ENCODE measurements at regions not wholly inside any gene's neighbourhood (a gene's known extent, or its start where the extent isn't known, plus 50 kb on each side); places are given as distances from the start of the nearest gene placed in this dataset.

- Mint-ChIP-seq H3K4me3 (peak overlapping the region; percentile 71), H3K27ac (peak overlapping the region; percentile 32), H3K27me3 (no peaks in the 10 kb centered on the region), H3K9me3 (no peaks in the 10 kb centered on the region), H3K4me1 (ENCODE audit: low read depth) (peaks cover 47% of the 10 kb centered on the region), H3K36me3 (ENCODE audit: low read depth) (no peaks in the 10 kb centered on the region)
- no peak for TF ChIP-seq CTCF (IDR thresholded peaks at IDR 0.05)
- Histone ChIP-seq H3K27ac (ENCODE audit: low read depth in 1 of 2, low read length in 2 of 2) (no peak overlapping the region), H3K4me1 (ENCODE audit: insufficient read depth, low read length) (no peaks in the 10 kb centered on the region), H3K4me3 (ENCODE audit: low read length) (no peak overlapping the region), H3K9me3 (ENCODE audit: control insufficient read depth in 1 of 2, insufficient read depth in 1 of 2, low read length in 2 of 2) (peaks cover 0 to 2% of the 10 kb centered on the region in 2 experiments), H3K27me3 (ENCODE audit: control insufficient read depth in 1 of 2, insufficient read depth in 2 of 2, low read length in 2 of 2) (no peaks in the 10 kb centered on the region), H3K36me3 (ENCODE audit: insufficient read depth, low read length) (no peaks in the 10 kb centered on the region)
- no peak for ATAC-seq (ENCODE audit: poor library complexity)
- ChIA-PET CTCF (no interaction called here), POLR2A (interaction anchor here (0.9 to 2.4 kb wide), 3 partner anchors 9 to 734 kb away, joined by 3 to 14 read pairs (median 10); partner anchors contain the start of gene CAND1)
- intact Hi-C loops (cut with DNase I, micrococcal nuclease): loop anchor here in 1 of 2 experiments (10.0 kb wide), 1 partner anchor 364 kb away; the partner anchor contains the start of gene CAND1
- no peak for DNase-seq
These were observed 221.7 kb upstream of the GRIP1 start for GRCh38 chr12:66900616-66901015.

- H3K27ac Mint-ChIP-seq: peak overlapping the region; percentile 32
- peaks cover 0 to 2% of the 10 kb centered on the region in 2 experiments for H3K9me3 ChIP-seq (ENCODE audit: control insufficient read depth in 1 of 2, insufficient read depth in 1 of 2, low read length in 2 of 2)
- DNase-seq (peak in 4 of 14 experiments; percentile 12 to 43 (median 22)), ATAC-seq (ENCODE audit: poor library complexity) (peak; percentile 41)
- peaks cover 47% of the 10 kb centered on the region for H3K4me1 Mint-ChIP-seq (ENCODE audit: low read depth)
- intact Hi-C loops (cut with DNase I, micrococcal nuclease): loop anchor here in 1 of 2 experiments (10.0 kb wide), 1 partner anchor 363 kb away; the partner anchor contains the start of gene CAND1
- H3K4me1 ChIP-seq (ENCODE audit: insufficient read depth, low read length): no peaks in the 10 kb centered on the region
- H3K27me3 Mint-ChIP-seq: no peaks in the 10 kb centered on the region
- no peak for TF ChIP-seq CTCF (IDR thresholded peaks at IDR 0.05)
- peak overlapping the region; percentile 71 for H3K4me3 Mint-ChIP-seq
- H3K36me3 Mint-ChIP-seq (ENCODE audit: low read depth): no peaks in the 10 kb centered on the region
- no peak overlapping the region for H3K4me3 ChIP-seq (ENCODE audit: low read length)
- ChIA-PET CTCF (no interaction called here), POLR2A (interaction anchor here (0.9 to 2.4 kb wide), 3 partner anchors 9 to 735 kb away, joined by 3 to 14 read pairs (median 10); partner anchors contain the start of gene CAND1)
- no peaks in the 10 kb centered on the region for H3K9me3 Mint-ChIP-seq
- no peaks in the 10 kb centered on the region for H3K36me3 ChIP-seq (ENCODE audit: insufficient read depth, low read length)
- no peak overlapping the region for H3K27ac ChIP-seq (ENCODE audit: low read depth in 1 of 2, low read length in 2 of 2)
- no peaks in the 10 kb centered on the region for H3K27me3 ChIP-seq (ENCODE audit: control insufficient read depth in 1 of 2, insufficient read depth in 2 of 2, low read length in 2 of 2)
These were observed 222.5 kb upstream of the GRIP1 start for GRCh38 chr12:66901138-66901932.

- CTCF ChIA-PET: no interaction called here
- no peaks in the 10 kb centered on the region for H3K27me3 ChIP-seq (ENCODE audit: control insufficient read depth in 1 of 2, insufficient read depth in 2 of 2, low read length in 2 of 2)
- no peak for TF ChIP-seq CTCF (IDR thresholded peaks at IDR 0.05)
- DNase-seq: no peak
- no peak overlapping the region for H3K27ac ChIP-seq (ENCODE audit: low read depth in 1 of 2, low read length in 2 of 2)
- no peaks in the 10 kb centered on the region for H3K9me3 Mint-ChIP-seq
- H3K4me1 ChIP-seq (ENCODE audit: insufficient read depth, low read length): no peaks in the 10 kb centered on the region
- no peak for ATAC-seq (ENCODE audit: poor library complexity)
- peak overlapping the region; percentile 9 for H3K4me3 Mint-ChIP-seq
- no peaks in the 10 kb centered on the region for H3K36me3 ChIP-seq (ENCODE audit: insufficient read depth, low read length)
- no peak overlapping the region for H3K4me3 ChIP-seq (ENCODE audit: low read length)
- H3K27me3 Mint-ChIP-seq: no peaks in the 10 kb centered on the region
- no peaks in the 10 kb centered on the region for H3K9me3 ChIP-seq (ENCODE audit: control insufficient read depth in 1 of 2, insufficient read depth in 1 of 2, low read length in 2 of 2)
- peak overlapping the region; percentile 32 for H3K27ac Mint-ChIP-seq
- no peaks in the 10 kb centered on the region for H3K36me3 Mint-ChIP-seq (ENCODE audit: low read depth)
- peaks cover 47% of the 10 kb centered on the region for H3K4me1 Mint-ChIP-seq (ENCODE audit: low read depth)
- intact Hi-C loops (cut with DNase I, micrococcal nuclease): loop anchor here in 1 of 2 experiments (10.0 kb wide), 1 partner anchor 363 kb away; the partner anchor contains the start of gene CAND1
- POLR2A ChIA-PET: interaction anchor here (1.8 kb wide), 1 partner anchor 367 kb away, joined by 14 read pairs; the partner anchor contains the start of gene CAND1
These were observed 223.1 kb upstream of the GRIP1 start for GRCh38 chr12:66902020-66902419.
